Upper lobe of left lung (tissue), 4 donors: ENCODE measurements at regions not wholly inside any gene's neighbourhood (a gene's known extent, or its start where the extent isn't known, plus 50 kb on each side); places are given as distances from the start of the nearest gene placed in this dataset.

ENCODE experiments used
- EP300 ChIP-seq, 4 donors: sonication (generic); formaldehyde crosslinking; IDR thresholded peaks; one replicate each; pipeline ENCODE4 v1.5.1; 2017; ENCODE audit warnings: antibody characterized with exemption in 4 of 4, control low read depth in 2 of 4
- POLR2AphosphoS5 ChIP-seq, 2 donors: sonication (generic); formaldehyde crosslinking; IDR thresholded peaks; one replicate each; pipeline ENCODE4 v1.5.1; 2017; ENCODE audit warnings: antibody characterized with exemption in 2 of 2

DNA sequence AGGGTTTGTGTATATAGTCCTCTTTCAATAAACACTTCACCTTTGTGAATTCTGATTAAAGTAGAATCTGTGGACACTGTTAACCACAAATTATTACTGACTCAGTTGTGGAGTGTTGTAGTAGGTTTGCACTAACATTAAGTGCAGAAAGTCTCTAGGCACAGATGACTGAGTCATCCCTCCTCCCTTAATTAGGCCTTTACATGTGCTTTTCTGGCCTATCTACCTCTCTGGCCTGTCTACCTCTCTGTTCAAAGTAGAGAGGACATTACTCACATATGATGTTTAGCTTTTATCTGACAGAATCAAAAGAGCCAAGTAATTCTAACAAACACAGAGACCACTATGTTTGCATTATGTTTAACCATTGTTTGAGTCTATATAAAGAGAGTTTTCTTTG lies 783.0 kb downstream of the TENT5A start:
- TF ChIP-seq EP300 (IDR thresholded peaks at IDR 0.05) (no peak), POLR2AphosphoS5 (IDR thresholded peaks at IDR 0.05) (no peak)
